Lower lobe of right lung (tissue), 2 donors: ENCODE measurements at regions not wholly inside any gene's neighbourhood (a gene's known extent, or its start where the extent isn't known, plus 50 kb on each side); places are given as distances from the start of the nearest gene placed in this dataset.

Source experiments
- ATAC-seq, 2 donors: fragments of 200-7000 bp; cut with Tn5 transposase; one replicate each; pipeline ENCODE4 v1.9.1; 2020 to 2022; ENCODE audit warnings: mild to moderate bottlenecking in 2 of 2, moderate library complexity in 2 of 2
- DNase-seq: peaks from one replicate; pipeline ENCODE4 v3.0.0-alpha.2; 2020
- H3K27ac ChIP-seq: fragments of 200-600 bp; one replicate; pipeline ENCODE4 v1.8.0; 2022
- H3K27me3 ChIP-seq: fragments of 200-600 bp; one replicate; pipeline ENCODE4 v1.8.0; 2022; ENCODE audit warnings: low read depth
- H3K36me3 ChIP-seq: fragments of 200-600 bp; one replicate; pipeline ENCODE4 v1.8.0; 2022; ENCODE audit warnings: mild to moderate bottlenecking
- H3K4me1 ChIP-seq: fragments of 200-600 bp; one replicate; pipeline ENCODE4 v1.8.0; 2022
- H3K4me3 ChIP-seq: fragments of 200-600 bp; one replicate; pipeline ENCODE4 v1.8.0; 2022; ENCODE audit warnings: mild to moderate bottlenecking
- H3K9me3 ChIP-seq: fragments of 200-600 bp; one replicate; pipeline ENCODE4 v1.8.0; 2022
- intact Hi-C: fragments of 100-400 bp; cut with DNase I; formaldehyde crosslinking; loops from one replicate; pipeline ENCODE4 v1.11.0; 2022
- TF ChIP-seq, protein P1 (sequence below): fragments of 200-600 bp; IDR thresholded peaks from one replicate; pipeline ENCODE4 v1.8.0; 2022; ENCODE audit warnings: antibody characterized with exemption, mild to moderate bottlenecking
- donor health status: DM: no; HTN: yes; CAD: no; lungs with severe emphysema.

DNA sequence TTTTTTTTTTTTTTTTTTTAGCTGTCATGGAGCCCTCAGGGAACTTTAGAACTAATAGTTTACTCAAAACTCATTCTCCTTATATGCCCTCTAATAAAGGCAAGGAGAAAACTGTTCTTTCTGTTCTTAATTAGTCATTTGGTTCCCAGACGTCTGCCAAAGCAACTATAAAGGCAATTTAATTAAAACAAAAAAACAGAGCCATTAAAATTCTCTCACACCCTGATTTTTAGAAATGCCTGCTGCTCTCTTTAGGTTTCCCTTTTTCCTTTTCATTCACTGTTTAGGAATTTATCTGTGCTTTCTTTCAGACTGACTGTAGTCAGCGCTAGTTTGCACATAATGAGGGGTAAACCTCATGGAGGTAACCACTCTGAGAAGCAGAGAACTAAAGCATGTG lies 463.6 kb upstream of the THRB start:
- no peak for DNase-seq
- no peak overlapping the region for H3K4me3 ChIP-seq
- no peaks in the 10 kb centered on the region for H3K36me3 ChIP-seq
- ATAC-seq = no peak
- no peaks in the 10 kb centered on the region for H3K9me3 ChIP-seq
- no peaks in the 10 kb centered on the region for H3K4me1 ChIP-seq
- no peak overlapping the region for H3K27ac ChIP-seq
- TF ChIP-seq, protein P1, sequence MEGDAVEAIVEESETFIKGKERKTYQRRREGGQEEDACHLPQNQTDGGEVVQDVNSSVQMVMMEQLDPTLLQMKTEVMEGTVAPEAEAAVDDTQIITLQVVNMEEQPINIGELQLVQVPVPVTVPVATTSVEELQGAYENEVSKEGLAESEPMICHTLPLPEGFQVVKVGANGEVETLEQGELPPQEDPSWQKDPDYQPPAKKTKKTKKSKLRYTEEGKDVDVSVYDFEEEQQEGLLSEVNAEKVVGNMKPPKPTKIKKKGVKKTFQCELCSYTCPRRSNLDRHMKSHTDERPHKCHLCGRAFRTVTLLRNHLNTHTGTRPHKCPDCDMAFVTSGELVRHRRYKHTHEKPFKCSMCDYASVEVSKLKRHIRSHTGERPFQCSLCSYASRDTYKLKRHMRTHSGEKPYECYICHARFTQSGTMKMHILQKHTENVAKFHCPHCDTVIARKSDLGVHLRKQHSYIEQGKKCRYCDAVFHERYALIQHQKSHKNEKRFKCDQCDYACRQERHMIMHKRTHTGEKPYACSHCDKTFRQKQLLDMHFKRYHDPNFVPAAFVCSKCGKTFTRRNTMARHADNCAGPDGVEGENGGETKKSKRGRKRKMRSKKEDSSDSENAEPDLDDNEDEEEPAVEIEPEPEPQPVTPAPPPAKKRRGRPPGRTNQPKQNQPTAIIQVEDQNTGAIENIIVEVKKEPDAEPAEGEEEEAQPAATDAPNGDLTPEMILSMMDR = no peak
- intact Hi-C loops = loop anchor here (5.0 kb wide), 1 partner anchor 639 kb away; no protein-coding TSS in a partner anchor
- H3K27me3 ChIP-seq = no peaks in the 10 kb centered on the region

DNA sequence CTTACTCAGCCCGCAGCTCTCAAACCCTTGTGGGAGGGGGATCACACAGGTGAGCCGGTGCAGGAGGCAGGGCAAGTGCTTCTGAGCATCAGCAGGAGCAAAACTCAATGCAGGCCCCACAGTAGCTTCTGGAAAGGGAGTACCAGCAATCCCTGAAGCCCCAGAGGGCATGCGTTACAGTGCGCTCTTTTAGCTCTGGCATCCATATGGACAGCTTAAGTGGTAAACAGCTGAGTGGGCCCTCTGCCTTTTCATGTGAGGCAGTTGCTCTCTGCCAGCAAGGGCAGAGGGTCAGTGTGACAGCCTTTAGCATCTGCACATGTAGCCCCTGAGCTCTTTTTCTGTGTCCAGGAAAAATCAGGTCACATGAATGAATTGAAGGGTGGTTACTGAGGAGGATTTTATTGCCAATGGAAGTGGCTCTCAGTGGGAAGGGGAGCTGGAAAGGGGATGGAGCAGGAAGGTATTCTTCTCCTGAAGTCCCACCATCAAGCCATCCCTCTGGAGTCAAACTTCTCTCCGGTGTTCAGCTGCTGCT lies 464.3 kb upstream of the THRB start:
- TF ChIP-seq, protein P1 = no peak
- intact Hi-C loops = loop anchor here (5.0 kb wide), 1 partner anchor 638 kb away; no protein-coding TSS in a partner anchor
- H3K4me3 ChIP-seq = no peak overlapping the region
- no peak for ATAC-seq
- no peaks in the 10 kb centered on the region for H3K36me3 ChIP-seq
- H3K27me3 ChIP-seq = no peaks in the 10 kb centered on the region
- no peaks in the 10 kb centered on the region for H3K9me3 ChIP-seq
- no peak for DNase-seq
- no peak overlapping the region for H3K27ac ChIP-seq
- H3K4me1 ChIP-seq = no peaks in the 10 kb centered on the region

DNA sequence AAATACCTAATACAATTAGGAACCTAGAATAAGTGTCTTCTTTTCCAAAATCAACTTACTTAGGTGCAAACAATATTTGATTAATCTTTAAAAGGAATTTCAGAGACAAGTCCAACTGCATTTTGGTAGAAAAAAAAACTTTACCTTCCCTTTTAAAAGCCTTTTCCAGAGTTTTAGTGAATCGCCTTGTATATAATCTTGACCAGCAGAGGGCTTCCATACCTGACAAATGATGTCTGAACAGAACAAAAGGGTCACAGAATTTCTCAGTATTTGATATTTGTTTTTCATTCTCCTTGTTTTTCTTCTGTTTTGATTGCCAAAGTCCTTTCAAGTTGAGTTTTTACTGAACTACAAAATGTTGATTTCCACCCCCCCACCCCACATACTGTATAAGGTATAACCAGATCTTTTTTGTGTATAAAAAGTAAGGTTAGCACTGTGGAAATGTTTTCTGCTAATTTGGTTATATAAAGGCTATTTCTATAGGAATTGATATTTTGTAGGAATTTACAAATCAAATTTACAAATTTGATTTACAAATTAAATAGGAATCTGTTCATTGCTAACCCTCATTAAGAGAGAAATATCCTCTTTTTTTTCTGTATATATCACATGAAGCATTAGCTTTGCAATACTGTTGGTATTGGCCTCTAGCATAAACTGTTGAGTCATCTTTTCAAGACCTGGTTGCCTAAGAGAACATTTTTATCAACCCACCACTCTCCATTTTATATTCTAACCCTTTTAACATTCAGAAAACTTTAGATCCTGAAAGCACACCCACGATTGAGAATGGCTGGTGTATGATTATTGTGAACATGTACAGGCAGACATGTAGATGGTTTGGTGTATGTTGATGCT lies 464.1 kb upstream of the RARB start:
- DNase-seq (no peak), ATAC-seq (no peak)
- H3K27me3 ChIP-seq = no peaks in the 10 kb centered on the region
- H3K27ac ChIP-seq = no peak overlapping the region
- intact Hi-C loops = no loop called here
- no peaks in the 10 kb centered on the region for H3K9me3 ChIP-seq
- TF ChIP-seq, protein P1 = peak; percentile 54
- H3K4me1 ChIP-seq = no peaks in the 10 kb centered on the region
- no peak overlapping the region for H3K4me3 ChIP-seq
- no peaks in the 10 kb centered on the region for H3K36me3 ChIP-seq

DNA sequence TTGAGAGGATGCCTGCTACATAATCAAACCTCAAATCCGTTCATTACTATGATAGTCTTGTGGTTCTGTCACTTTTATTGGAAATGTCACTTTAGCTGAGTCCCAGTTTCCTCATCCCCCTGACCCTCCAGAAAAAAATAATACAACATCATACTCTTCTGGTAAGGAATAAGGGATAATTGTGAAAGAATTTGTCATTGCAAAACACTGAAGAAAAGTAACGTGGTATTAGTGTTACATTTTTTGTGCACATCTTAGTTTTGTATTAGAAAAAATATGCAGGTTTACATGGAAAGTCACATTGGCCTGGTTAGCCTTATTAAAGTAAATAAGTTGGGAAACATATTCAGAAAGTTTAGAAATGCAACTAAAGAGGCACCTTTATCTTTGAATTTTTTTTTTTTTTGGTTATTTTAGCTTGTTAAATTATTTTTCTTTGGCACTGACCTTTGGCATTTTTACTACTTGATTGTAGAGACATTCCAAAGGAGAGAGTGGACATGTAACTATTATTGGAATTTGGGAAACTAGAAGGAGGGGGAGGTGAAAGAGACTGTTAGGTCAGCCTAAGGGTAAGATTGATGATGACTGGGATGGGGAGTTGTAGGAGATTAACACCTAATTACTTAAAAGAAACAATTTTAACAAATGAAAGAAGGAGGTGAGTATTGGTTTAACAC lies 462.2 kb upstream of the RARB start:
- H3K4me3 ChIP-seq = no peak overlapping the region
- intact Hi-C loops = no loop called here
- H3K27ac ChIP-seq = no peak overlapping the region
- no peaks in the 10 kb centered on the region for H3K4me1 ChIP-seq
- no peak for ATAC-seq
- no peaks in the 10 kb centered on the region for H3K27me3 ChIP-seq
- TF ChIP-seq, protein P1 = no peak
- no peaks in the 10 kb centered on the region for H3K9me3 ChIP-seq
- no peaks in the 10 kb centered on the region for H3K36me3 ChIP-seq
- no peak for DNase-seq

DNA sequence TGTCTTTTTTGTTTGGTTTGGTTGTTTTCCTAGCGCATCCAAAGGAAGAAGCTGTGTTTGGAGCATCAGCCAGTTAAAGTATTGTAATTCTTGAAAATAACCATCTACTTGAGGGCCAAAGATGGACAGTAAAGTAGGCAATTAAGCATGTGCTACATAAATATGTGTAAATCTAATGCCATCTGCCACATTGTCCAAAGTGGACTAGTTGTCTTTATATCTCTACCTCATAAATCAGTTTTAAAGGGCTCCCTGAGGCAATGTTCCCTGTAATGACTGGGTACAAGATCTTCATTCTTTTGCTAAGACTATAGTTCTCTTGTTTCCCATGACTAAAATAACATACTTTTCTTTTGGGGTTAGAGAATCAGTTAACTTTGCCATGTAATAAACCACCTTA lies 460.0 kb upstream of the RARB start:
- ATAC-seq (no peak), DNase-seq (no peak)
- Histone ChIP-seq H3K36me3 (no peaks in the 10 kb centered on the region), H3K9me3 (no peaks in the 10 kb centered on the region), H3K27ac (no peak overlapping the region), H3K27me3 (no peaks in the 10 kb centered on the region), H3K4me3 (no peak overlapping the region), H3K4me1 (no peaks in the 10 kb centered on the region)
- intact Hi-C loops = no loop called here
- TF ChIP-seq, protein P1 = no peak
